Eye (tissue), 1 donor: ENCODE measurements at regions not wholly inside any gene's neighbourhood (a gene's known extent, or its start where the extent isn't known, plus 50 kb on each side); places are given as distances from the start of the nearest gene placed in this dataset.
A peak's percentile ranks its signal among the peaks of the same experiment; 100 is the strongest.
"Not testable (repeated sequence)": the region's sequence is repeated elsewhere in the genome, so short reads cannot be mapped to it uniquely, and the experiment has no call there.

Source experiments
- DNase-seq: peaks from one replicate; pipeline ENCODE4 v3.0.0-alpha.2; 2015

- DNase-seq = not testable (repeated sequence)
Measured at GRCh38 chr20:26373066-26373465, 676.4 kb upstream of the ZNF337 start.

GRCh38 chr20:26354511-26354910, 657.9 kb upstream of the ZNF337 start:
- DNase-seq = no peak

GRCh38 chr20:26347396-26347795, 650.7 kb upstream of the ZNF337 start:
- DNase-seq = no peak

- not testable (repeated sequence) for DNase-seq
Measured at GRCh38 chr20:26340460-26341065, 643.9 kb upstream of the ZNF337 start.

GRCh38 chr20:26324177-26324576, 627.5 kb upstream of the ZNF337 start:
- no peak for DNase-seq

- no peak for DNase-seq
Measured at GRCh38 chr20:26315054-26315453, 618.4 kb upstream of the ZNF337 start.

GRCh38 chr20:26309720-26310119, 613.1 kb upstream of the ZNF337 start:
- DNase-seq = not testable (repeated sequence)

- DNase-seq = no peak
Measured at GRCh38 chr20:26308961-26309360, 612.3 kb upstream of the ZNF337 start.

GRCh38 chr20:26295006-26295405, 598.4 kb upstream of the ZNF337 start:
- DNase-seq = no peak

GRCh38 chr20:26288379-26289061, 591.9 kb upstream of the ZNF337 start:
- DNase-seq = not testable (repeated sequence)

GRCh38 chr20:26279238-26279637, 582.6 kb upstream of the ZNF337 start:
- no peak for DNase-seq

GRCh38 chr20:26277339-26277738, 580.7 kb upstream of the ZNF337 start:
- DNase-seq = no peak

GRCh38 chr20:26276554-26277210, 580.0 kb upstream of the ZNF337 start:
- DNase-seq = peak; percentile 79

GRCh38 chr20:26268762-26269161, 572.1 kb upstream of the ZNF337 start:
- not testable (repeated sequence) for DNase-seq

- not testable (repeated sequence) for DNase-seq
Measured at GRCh38 chr20:26260925-26261324, 564.3 kb upstream of the ZNF337 start.

GRCh38 chr20:26252311-26252975, 555.8 kb upstream of the ZNF337 start:
- peak; percentile 53 for DNase-seq

GRCh38 chr20:26251376-26251775, 554.7 kb upstream of the ZNF337 start:
- DNase-seq = not testable (repeated sequence)

- not testable (repeated sequence) for DNase-seq
Measured at GRCh38 chr20:26250249-26251114, 553.8 kb upstream of the ZNF337 start.

GRCh38 chr20:26243731-26244130, 547.1 kb upstream of the ZNF337 start:
- no peak for DNase-seq

- DNase-seq = not testable (repeated sequence)
Measured at GRCh38 chr20:26220609-26221008, 524.0 kb upstream of the ZNF337 start.

- DNase-seq = peak; percentile 56
Measured at GRCh38 chr20:26219546-26219945, 522.9 kb upstream of the ZNF337 start.

GRCh38 chr20:26218301-26218700, 521.6 kb upstream of the ZNF337 start:
- peak; percentile 3 for DNase-seq
